ENCODE measurements at regions not wholly inside any gene's neighbourhood (a gene's known extent, or its start where the extent isn't known, plus 50 kb on each side); places are given as distances from the start of the nearest gene placed in this dataset.

GRCh38 chr9:6128030-6128429 is 87.6 kb upstream of the IL33 start:
- no peak overlapping the region for H3K4me3 Mint-ChIP-seq
- H3K27ac Mint-ChIP-seq (ENCODE audit: unreplicated experiment) = no peak overlapping the region
- H3K36me3 Mint-ChIP-seq (ENCODE audit: low read depth) = no peaks in the 10 kb centered on the region
- H3K4me1 Mint-ChIP-seq = no peaks in the 10 kb centered on the region
- DNase-seq (ENCODE audit: low read depth, low spot score) = no peak
- no peaks in the 10 kb centered on the region for H3K9me3 Mint-ChIP-seq
- H3K27me3 Mint-ChIP-seq (ENCODE audit: low read depth) = peaks cover 10% of the 10 kb centered on the region
- no peak for TF ChIP-seq CTCF (conservative IDR thresholded peaks at IDR 0.05)

- Mint-ChIP-seq H3K27ac (ENCODE audit: unreplicated experiment) (no peak overlapping the region), H3K36me3 (ENCODE audit: low read depth) (no peaks in the 10 kb centered on the region), H3K27me3 (ENCODE audit: low read depth) (peaks cover 10% of the 10 kb centered on the region), H3K4me3 (no peak overlapping the region), H3K4me1 (no peaks in the 10 kb centered on the region), H3K9me3 (no peaks in the 10 kb centered on the region)
- no peak for DNase-seq (ENCODE audit: low read depth, low spot score)
- TF ChIP-seq CTCF (conservative IDR thresholded peaks at IDR 0.05) = no peak
These were observed 89.2 kb upstream of the IL33 start for GRCh38 chr9:6126377-6126776.

GRCh38 chr9:6123416-6123815 is 92.2 kb upstream of the IL33 start:
- no peak overlapping the region for H3K4me3 Mint-ChIP-seq
- no peak for TF ChIP-seq CTCF (conservative IDR thresholded peaks at IDR 0.05)
- no peaks in the 10 kb centered on the region for H3K4me1 Mint-ChIP-seq

GRCh38 chr9:6121707-6122106 is 93.9 kb upstream of the IL33 start:
- Mint-ChIP-seq H3K27me3 (ENCODE audit: low read depth) (peaks cover 3% of the 10 kb centered on the region), H3K36me3 (ENCODE audit: low read depth) (no peaks in the 10 kb centered on the region), H3K9me3 (no peaks in the 10 kb centered on the region), H3K27ac (ENCODE audit: unreplicated experiment) (no peak overlapping the region), H3K4me3 (no peak overlapping the region), H3K4me1 (no peaks in the 10 kb centered on the region)
- TF ChIP-seq CTCF (conservative IDR thresholded peaks at IDR 0.05) = no peak
- DNase-seq (ENCODE audit: low read depth, low spot score) = no peak

More at GRCh38 chr9:6123416-6123815, 92.2 kb upstream of the IL33 start:
- no peak for DNase-seq (ENCODE audit: low read depth, low spot score)
- no peak overlapping the region for H3K27ac Mint-ChIP-seq (ENCODE audit: unreplicated experiment)
- H3K9me3 Mint-ChIP-seq = no peaks in the 10 kb centered on the region
- H3K27me3 Mint-ChIP-seq (ENCODE audit: low read depth) = peaks cover 3% of the 10 kb centered on the region
- no peaks in the 10 kb centered on the region for H3K36me3 Mint-ChIP-seq (ENCODE audit: low read depth)

GRCh38 chr9:6114424-6114823 is 99.0 kb upstream of the RANBP6 start:
- no peaks in the 10 kb centered on the region for H3K4me1 Mint-ChIP-seq
- no peaks in the 10 kb centered on the region for H3K36me3 Mint-ChIP-seq (ENCODE audit: low read depth)
- no peak overlapping the region for H3K4me3 Mint-ChIP-seq
- no peaks in the 10 kb centered on the region for H3K27me3 Mint-ChIP-seq (ENCODE audit: low read depth)
- no peaks in the 10 kb centered on the region for H3K9me3 Mint-ChIP-seq
- DNase-seq (ENCODE audit: low read depth, low spot score) = no peak
- H3K27ac Mint-ChIP-seq (ENCODE audit: unreplicated experiment) = no peak overlapping the region
- TF ChIP-seq CTCF (conservative IDR thresholded peaks at IDR 0.05) = no peak

- TF ChIP-seq CTCF (conservative IDR thresholded peaks at IDR 0.05) = no peak
- no peak overlapping the region for H3K27ac Mint-ChIP-seq (ENCODE audit: unreplicated experiment)
- no peaks in the 10 kb centered on the region for H3K36me3 Mint-ChIP-seq (ENCODE audit: low read depth)
- H3K27me3 Mint-ChIP-seq (ENCODE audit: low read depth) = no peaks in the 10 kb centered on the region
- no peak overlapping the region for H3K4me3 Mint-ChIP-seq
- no peaks in the 10 kb centered on the region for H3K4me1 Mint-ChIP-seq
- no peaks in the 10 kb centered on the region for H3K9me3 Mint-ChIP-seq
- DNase-seq (ENCODE audit: low read depth, low spot score) = no peak
These were observed 98.4 kb upstream of the RANBP6 start for GRCh38 chr9:6113819-6114218.
